Neural progenitor cell (in vitro differentiated cells): ENCODE measurements at regions not wholly inside any gene's neighbourhood (a gene's known extent, or its start where the extent isn't known, plus 50 kb on each side); places are given as distances from the start of the nearest gene placed in this dataset.
"Not testable (repeated sequence)": the region's sequence is repeated elsewhere in the genome, so short reads cannot be mapped to it uniquely, and the experiment has no call there.

Experiments used
- EZH2 ChIP-seq: fragments of 200-600 bp; sonication (generic); IDR thresholded peaks from 2 replicates; pipeline ENCODE4 v1.6.1; 2017; ENCODE audit warnings: antibody characterized with exemption, mild to moderate bottlenecking, moderate library complexity
- EZH2phosphoT487 ChIP-seq: fragments of 200-600 bp; sonication (generic); IDR thresholded peaks from 2 replicates; pipeline ENCODE4 v1.6.1; 2017; ENCODE audit warnings: antibody characterized with exemption
- TF ChIP-seq, protein P1 (sequence below): fragments of 200-600 bp; sonication (generic); IDR thresholded peaks from 2 replicates; pipeline ENCODE4 v1.5.1; 2017; ENCODE audit warnings: antibody characterized with exemption, mild to moderate bottlenecking

DNA sequence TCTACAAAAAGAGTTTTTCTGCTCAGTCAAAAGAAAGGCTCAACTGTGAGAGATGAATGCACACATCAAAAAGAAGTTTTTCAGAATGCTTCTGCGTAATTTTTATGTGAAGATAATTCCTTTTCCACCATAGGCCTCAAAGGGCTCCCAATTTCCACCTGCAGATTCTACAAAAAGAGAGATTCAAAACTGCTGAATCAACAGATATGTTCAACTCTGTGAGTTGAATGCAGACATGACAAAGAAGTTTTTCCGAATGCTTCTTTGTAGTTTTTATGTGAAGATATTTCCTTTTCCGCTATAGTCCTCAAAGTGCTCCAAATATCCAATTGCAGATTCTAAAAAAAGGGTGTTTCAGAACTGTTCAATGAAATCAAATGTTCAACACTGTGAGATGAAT is 300.8 kb upstream of the DEFB115 start:
- TF ChIP-seq EZH2, EZH2phosphoT487: not testable (repeated sequence)
- TF ChIP-seq, protein P1, sequence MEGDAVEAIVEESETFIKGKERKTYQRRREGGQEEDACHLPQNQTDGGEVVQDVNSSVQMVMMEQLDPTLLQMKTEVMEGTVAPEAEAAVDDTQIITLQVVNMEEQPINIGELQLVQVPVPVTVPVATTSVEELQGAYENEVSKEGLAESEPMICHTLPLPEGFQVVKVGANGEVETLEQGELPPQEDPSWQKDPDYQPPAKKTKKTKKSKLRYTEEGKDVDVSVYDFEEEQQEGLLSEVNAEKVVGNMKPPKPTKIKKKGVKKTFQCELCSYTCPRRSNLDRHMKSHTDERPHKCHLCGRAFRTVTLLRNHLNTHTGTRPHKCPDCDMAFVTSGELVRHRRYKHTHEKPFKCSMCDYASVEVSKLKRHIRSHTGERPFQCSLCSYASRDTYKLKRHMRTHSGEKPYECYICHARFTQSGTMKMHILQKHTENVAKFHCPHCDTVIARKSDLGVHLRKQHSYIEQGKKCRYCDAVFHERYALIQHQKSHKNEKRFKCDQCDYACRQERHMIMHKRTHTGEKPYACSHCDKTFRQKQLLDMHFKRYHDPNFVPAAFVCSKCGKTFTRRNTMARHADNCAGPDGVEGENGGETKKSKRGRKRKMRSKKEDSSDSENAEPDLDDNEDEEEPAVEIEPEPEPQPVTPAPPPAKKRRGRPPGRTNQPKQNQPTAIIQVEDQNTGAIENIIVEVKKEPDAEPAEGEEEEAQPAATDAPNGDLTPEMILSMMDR, result not testable (repeated sequence)
